ENCODE measurements at regions not wholly inside any gene's neighbourhood (a gene's known extent, or its start where the extent isn't known, plus 50 kb on each side); places are given as distances from the start of the nearest gene placed in this dataset.

DNA sequence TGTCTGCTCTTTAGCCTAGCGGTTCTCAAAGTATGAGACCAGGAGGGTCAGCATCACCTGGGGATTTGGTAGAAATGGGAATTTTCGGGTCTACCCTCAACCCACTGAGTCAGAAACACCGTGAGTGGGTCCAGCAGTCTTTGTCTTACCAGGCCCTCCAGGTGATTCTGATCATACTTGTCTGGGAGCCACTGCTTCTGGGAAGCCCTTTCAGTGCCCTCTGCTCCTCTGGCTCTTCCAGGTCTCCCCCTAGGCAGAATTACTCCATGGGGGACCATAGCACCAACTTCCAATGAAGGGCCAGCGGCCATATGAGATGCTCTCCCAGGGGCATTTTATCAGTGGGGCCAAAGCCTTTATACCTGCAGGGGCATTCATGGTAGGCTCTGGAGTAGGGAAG, 81.0 kb upstream of the ETV3 start:
- no peak for TF ChIP-seq YY1 (IDR thresholded peaks at IDR 0.05; ENCODE audit: insufficient read depth, insufficient read length)
- no peak for TF ChIP-seq SUZ12 (IDR thresholded peaks at IDR 0.05; ENCODE audit: extremely low read depth, insufficient read depth, insufficient read length)
- TF ChIP-seq ZNF274 (IDR thresholded peaks at IDR 0.05; ENCODE audit: low read depth, low read length) = no peak
